PFSK-1 (cell line): ENCODE measurements at regions not wholly inside any gene's neighbourhood (a gene's known extent, or its start where the extent isn't known, plus 50 kb on each side); places are given as distances from the start of the nearest gene placed in this dataset.

Source experiments
- POLR2AphosphoS5 ChIP-seq: IDR thresholded peaks from 2 replicates; pipeline ENCODE4 v1.6.1; 2012; ENCODE audit warnings: low read depth, mild to moderate bottlenecking, control low read depth, low read length, moderate library complexity
- SIN3A ChIP-seq: IDR thresholded peaks from 2 replicates; pipeline ENCODE4 v1.6.1; 2012; ENCODE audit warnings: mild to moderate bottlenecking, low read length, moderate library complexity, borderline replicate concordance; ENCODE audit not compliant: insufficient read depth
- TAF1 ChIP-seq: IDR thresholded peaks from 2 replicates; pipeline ENCODE4 v1.6.1; 2012; ENCODE audit warnings: low read length, control low read depth, borderline replicate concordance; ENCODE audit not compliant: insufficient read depth

DNA sequence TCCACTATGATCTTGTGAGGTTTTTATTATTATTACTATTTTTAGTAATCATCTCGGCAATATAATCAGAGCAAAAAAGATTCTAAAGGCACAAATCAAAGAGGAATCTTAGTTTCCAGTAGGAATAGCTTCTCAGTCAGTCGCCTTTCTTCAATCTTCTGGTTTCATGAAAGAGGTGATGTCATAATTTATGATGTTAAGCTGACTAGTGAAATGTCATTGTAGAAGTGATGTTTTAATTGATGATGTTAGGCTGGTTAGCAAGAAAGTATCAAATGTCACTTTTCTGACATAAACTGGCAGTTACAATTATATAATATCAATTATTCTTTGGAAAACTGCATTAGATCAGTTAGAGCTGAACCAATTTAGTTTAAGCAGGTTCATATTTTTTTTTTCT is 476.7 kb upstream of the ETAA1 start:
- TF ChIP-seq TAF1 (no peak), SIN3A (no peak), POLR2AphosphoS5 (no peak)
